Osteocyte (in vitro differentiated cells): ENCODE measurements at regions not wholly inside any gene's neighbourhood (a gene's known extent, or its start where the extent isn't known, plus 50 kb on each side); places are given as distances from the start of the nearest gene placed in this dataset.

ENCODE experiments used
- DNase-seq: peaks from one replicate; pipeline ENCODE4 v3.0.0; 2021; ENCODE audit warnings: mixed read lengths; ENCODE audit not compliant: unreplicated experiment; ENCODE audit errors: extremely low spot score
- H3K27ac Mint-ChIP-seq: one replicate; pipeline ENCODE4 v1.8.0; 2021; ENCODE audit warnings: mild to moderate bottlenecking, mixed read lengths; ENCODE audit not compliant: unreplicated experiment
- H3K27me3 Mint-ChIP-seq: one replicate; pipeline ENCODE4 v1.8.0; 2021; ENCODE audit warnings: mixed read lengths; ENCODE audit not compliant: unreplicated experiment
- H3K36me3 Mint-ChIP-seq: one replicate; pipeline ENCODE4 v1.8.0; 2021; ENCODE audit warnings: mixed read lengths; ENCODE audit not compliant: unreplicated experiment
- H3K4me1 Mint-ChIP-seq: one replicate; pipeline ENCODE4 v1.8.0; 2021; ENCODE audit warnings: mixed read lengths; ENCODE audit not compliant: unreplicated experiment
- H3K4me3 Mint-ChIP-seq: one replicate; pipeline ENCODE4 v1.8.0; 2021; ENCODE audit warnings: mild to moderate bottlenecking, moderate library complexity, mixed read lengths; ENCODE audit not compliant: unreplicated experiment
- H3K9me3 Mint-ChIP-seq: one replicate; pipeline ENCODE4 v1.8.0; 2021; ENCODE audit warnings: mixed read lengths; ENCODE audit not compliant: unreplicated experiment
- TF ChIP-seq, protein P1 (sequence below): fragments of 200-600 bp; sonication (generic); IDR thresholded peaks from 2 replicates; pipeline ENCODE4 v1.5.0; 2021; ENCODE audit warnings: antibody characterized with exemption, mild to moderate bottlenecking, moderate library complexity

DNA sequence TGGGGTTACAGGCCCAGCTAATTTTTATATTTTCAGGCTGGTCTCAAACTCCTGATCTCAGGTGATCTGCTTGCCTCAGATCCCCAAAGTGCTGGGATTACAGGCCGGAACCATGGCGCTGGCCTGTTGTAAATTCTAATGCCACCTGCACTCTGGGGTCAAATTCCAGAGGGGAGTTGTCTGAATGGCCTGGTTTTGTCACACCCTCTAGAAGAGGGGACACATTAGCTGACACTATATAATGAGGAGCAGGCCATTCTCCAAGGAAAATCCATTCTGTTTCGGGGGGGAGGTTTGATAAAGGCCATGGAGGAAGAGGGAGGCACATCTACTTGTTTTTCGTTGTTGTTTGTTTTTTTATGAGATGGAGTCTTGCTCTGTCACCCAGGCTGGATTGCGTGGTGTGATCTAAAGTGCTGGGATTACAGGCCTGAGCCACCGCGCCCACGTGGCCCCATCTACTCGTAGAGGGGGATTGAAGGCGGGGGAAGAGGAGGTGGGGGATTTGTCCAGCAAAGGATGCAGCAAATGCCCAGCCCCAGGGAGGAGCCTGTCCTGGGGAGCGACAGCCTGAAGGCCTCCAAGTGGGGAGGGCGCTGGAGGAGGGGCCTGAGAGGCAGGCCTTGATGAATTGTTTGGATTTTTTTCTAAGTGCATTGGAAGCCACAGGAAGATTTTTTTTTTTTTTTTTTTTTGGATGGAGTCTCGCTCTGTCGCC lies 78.4 kb upstream of the SLC45A1 start:
- H3K9me3 Mint-ChIP-seq: no peaks in the 10 kb centered on the region
- DNase-seq: no peak
- peaks cover 20% of the 10 kb centered on the region for H3K4me1 Mint-ChIP-seq
- H3K36me3 Mint-ChIP-seq: no peaks in the 10 kb centered on the region
- H3K4me3 Mint-ChIP-seq: no peak overlapping the region
- no peaks in the 10 kb centered on the region for H3K27me3 Mint-ChIP-seq
- TF ChIP-seq, protein P1, sequence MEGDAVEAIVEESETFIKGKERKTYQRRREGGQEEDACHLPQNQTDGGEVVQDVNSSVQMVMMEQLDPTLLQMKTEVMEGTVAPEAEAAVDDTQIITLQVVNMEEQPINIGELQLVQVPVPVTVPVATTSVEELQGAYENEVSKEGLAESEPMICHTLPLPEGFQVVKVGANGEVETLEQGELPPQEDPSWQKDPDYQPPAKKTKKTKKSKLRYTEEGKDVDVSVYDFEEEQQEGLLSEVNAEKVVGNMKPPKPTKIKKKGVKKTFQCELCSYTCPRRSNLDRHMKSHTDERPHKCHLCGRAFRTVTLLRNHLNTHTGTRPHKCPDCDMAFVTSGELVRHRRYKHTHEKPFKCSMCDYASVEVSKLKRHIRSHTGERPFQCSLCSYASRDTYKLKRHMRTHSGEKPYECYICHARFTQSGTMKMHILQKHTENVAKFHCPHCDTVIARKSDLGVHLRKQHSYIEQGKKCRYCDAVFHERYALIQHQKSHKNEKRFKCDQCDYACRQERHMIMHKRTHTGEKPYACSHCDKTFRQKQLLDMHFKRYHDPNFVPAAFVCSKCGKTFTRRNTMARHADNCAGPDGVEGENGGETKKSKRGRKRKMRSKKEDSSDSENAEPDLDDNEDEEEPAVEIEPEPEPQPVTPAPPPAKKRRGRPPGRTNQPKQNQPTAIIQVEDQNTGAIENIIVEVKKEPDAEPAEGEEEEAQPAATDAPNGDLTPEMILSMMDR: no peak
- no peak overlapping the region for H3K27ac Mint-ChIP-seq

DNA sequence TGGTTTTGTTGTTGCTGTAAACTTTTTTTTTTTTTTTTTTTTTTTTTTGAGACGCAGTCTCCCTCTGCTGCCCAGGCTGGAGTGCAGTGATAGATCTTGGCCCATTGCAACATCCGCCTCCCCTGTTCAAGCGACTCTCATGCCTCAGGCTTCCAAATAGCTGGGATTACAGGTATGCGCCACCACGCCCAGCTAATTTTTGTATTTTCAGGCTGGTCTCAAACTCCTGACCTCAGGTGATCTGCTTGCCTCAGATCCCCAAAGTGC lies 78.9 kb upstream of the SLC45A1 start:
- no peaks in the 10 kb centered on the region for H3K36me3 Mint-ChIP-seq
- H3K4me1 Mint-ChIP-seq: peaks cover 20% of the 10 kb centered on the region
- no peaks in the 10 kb centered on the region for H3K27me3 Mint-ChIP-seq
- H3K9me3 Mint-ChIP-seq: no peaks in the 10 kb centered on the region
- no peak overlapping the region for H3K4me3 Mint-ChIP-seq
- TF ChIP-seq, protein P1: peak; percentile 53
- no peak for DNase-seq
- H3K27ac Mint-ChIP-seq: peak overlapping the region; percentile 50

DNA sequence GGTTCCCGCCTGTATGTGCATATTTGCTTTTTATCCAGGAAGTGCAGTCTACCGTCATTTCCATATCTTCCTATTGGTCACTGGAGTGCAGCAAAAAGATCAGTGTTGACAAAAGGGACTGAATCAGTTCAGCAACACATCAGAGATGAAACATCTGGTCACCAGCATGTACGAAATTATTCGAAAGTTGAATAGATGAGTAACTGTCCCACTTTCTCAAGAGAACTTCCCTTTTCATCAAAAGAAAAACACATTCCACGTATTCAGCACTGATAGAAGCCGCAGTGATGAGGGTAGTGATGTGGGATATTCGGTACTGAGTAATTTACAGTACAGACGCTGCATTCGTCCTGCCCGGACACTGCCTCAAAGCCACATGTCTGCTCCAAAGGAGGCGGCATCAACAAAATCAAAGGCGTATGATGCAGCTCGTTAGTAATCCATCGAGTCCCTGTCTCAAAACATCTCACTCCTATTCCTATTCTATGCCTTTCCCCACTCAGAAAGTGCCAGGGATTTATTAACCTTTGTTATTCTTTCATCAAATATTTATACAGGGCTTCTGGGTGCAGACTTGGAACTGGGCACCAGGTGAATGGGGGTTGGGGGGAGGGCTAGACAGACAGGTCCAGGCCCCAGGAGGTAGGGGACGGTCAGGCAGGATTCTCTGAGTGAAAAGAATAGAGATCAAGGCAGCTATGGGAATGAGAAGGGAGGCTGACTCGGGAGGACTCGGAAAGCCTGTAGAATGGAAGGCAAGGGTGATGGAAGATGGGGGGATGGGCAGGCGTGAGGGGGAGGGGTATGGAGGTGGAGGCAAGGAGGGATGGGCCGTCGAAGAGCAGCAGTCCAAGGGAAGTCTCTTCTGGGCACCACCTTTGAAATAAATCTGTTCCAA lies 79.5 kb upstream of the SLC45A1 start:
- no peaks in the 10 kb centered on the region for H3K9me3 Mint-ChIP-seq
- no peak overlapping the region for H3K4me3 Mint-ChIP-seq
- H3K36me3 Mint-ChIP-seq: no peaks in the 10 kb centered on the region
- TF ChIP-seq, protein P1: no peak
- no peak for DNase-seq
- H3K4me1 Mint-ChIP-seq: peaks cover 20% of the 10 kb centered on the region
- H3K27me3 Mint-ChIP-seq: no peaks in the 10 kb centered on the region
- peak overlapping the region; percentile 56 for H3K27ac Mint-ChIP-seq

DNA sequence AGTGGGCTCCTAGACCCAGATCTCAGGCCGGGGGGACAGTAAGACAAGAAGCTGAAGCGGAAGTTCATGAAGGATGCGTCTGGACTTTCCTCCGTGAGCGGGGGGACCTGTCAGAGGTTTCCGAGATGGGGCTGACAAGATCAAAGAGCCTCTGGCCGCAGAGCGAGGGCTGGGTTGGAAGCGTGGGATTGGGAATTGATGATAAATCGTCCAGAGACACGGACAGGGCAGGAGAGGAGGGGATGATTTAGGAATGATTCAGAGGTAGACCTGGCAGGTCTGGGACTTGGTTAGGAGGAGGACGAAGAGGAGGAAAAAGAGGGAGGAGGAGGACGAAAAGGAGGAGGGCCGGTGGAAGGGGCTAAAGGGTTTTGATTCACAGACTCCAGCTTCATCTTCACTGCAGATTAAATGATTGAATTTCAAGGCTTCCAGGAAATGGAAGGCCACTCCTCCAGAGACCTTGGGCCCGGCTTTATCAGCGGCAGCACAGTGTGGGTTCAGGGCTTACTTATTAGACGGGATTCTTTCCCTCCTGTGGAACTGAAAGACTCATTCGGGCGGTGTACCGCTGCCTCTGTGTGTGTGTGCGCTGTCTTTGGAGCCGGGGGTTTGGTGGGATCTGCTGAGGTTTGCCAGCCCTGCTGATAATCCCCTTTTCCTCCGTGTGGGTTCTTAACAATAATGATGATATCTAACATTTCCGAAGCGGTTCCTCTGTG lies 85.7 kb upstream of the SLC45A1 start:
- Mint-ChIP-seq H3K36me3 (no peaks in the 10 kb centered on the region), H3K9me3 (no peaks in the 10 kb centered on the region), H3K4me1 (no peaks in the 10 kb centered on the region), H3K27me3 (no peaks in the 10 kb centered on the region), H3K27ac (no peak overlapping the region), H3K4me3 (no peak overlapping the region)
- TF ChIP-seq, protein P1: no peak
- DNase-seq: no peak

DNA sequence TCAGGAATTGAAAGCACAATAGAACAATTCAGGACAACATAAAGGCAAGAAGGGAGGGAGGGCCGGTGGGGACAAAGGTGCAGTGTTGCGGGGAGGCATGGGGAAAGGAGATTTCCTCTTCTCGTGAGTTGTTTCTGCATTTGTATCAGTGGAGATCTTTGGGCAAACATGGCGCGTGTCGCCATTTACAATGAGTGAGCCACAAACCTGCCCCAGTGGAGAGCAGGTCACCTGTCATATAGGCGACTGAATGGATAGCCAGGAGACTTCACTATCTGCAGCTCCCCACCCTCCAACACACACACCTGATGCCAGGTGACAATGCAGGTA lies 87.7 kb upstream of the SLC45A1 start:
- H3K27ac Mint-ChIP-seq: no peak overlapping the region
- DNase-seq: no peak
- H3K36me3 Mint-ChIP-seq: no peaks in the 10 kb centered on the region
- H3K27me3 Mint-ChIP-seq: no peaks in the 10 kb centered on the region
- H3K9me3 Mint-ChIP-seq: no peaks in the 10 kb centered on the region
- H3K4me1 Mint-ChIP-seq: no peaks in the 10 kb centered on the region
- H3K4me3 Mint-ChIP-seq: no peak overlapping the region
- TF ChIP-seq, protein P1: no peak
